H1 (cell line): ENCODE measurements at regions not wholly inside any gene's neighbourhood (a gene's known extent, or its start where the extent isn't known, plus 50 kb on each side); places are given as distances from the start of the nearest gene placed in this dataset.

Experiments
- CTCF ChIA-PET: fragments of 300-600 bp; sonication (Branson Sonifier 250); formaldehyde crosslinking; loops from one replicate; lab custom pipeline; 2021; ENCODE audit not compliant: partially characterized antibody; lab: Charles Lee
- POLR2A ChIA-PET: fragments of 300-600 bp; sonication (Branson Sonifier 250); formaldehyde crosslinking; loops from one replicate; lab custom pipeline; 2021; ENCODE audit warnings: inconsistent platforms; ENCODE audit not compliant: partially characterized antibody; lab: Charles Lee
- DNase-seq, 2 experiments: peaks; one replicate each; pipeline versions ENCODE4 v3.0.0 to v3.0.0-alpha.2; 2010 to 2022; ENCODE audit warnings: low spot score in 2 of 2, low read depth in 1 of 2, mixed read lengths in 1 of 2
- FAIRE-seq: peaks from 2 replicates; lab custom pipeline; 2011; peaks lifted over from hg19 to GRCh38; lab: Jason Lieb, UNC
- H2AFZ ChIP-seq: 2 replicates; pipeline ENCODE4 v1.8.1; 2012; ENCODE audit warnings: low read length, inconsistent platforms
- H2AK5ac ChIP-seq: 2 replicates; pipeline ENCODE4 v1.6.1; 2013; ENCODE audit warnings: low read depth, low read length
- H2BK120ac ChIP-seq: replicated peaks from 2 replicates; pipeline ENCODE3; 2013; ENCODE audit warnings: low read depth, low read length, inconsistent platforms
- H2BK12ac ChIP-seq: 2 replicates; pipeline ENCODE4 v1.6.1; 2013; ENCODE audit warnings: low read depth, low read length
- H2BK15ac ChIP-seq: 2 replicates; pipeline ENCODE4 v1.6.1; 2013; ENCODE audit warnings: low read length
- H2BK20ac ChIP-seq: 2 replicates; pipeline ENCODE4 v1.6.1; 2013; ENCODE audit warnings: low read length
- H2BK5ac ChIP-seq: 2 replicates; pipeline ENCODE4 v1.6.1; 2013; ENCODE audit warnings: low read depth, low read length
- H3K14ac ChIP-seq: 2 replicates; pipeline ENCODE4 v1.6.1; 2013; ENCODE audit warnings: inconsistent platforms; ENCODE audit not compliant: insufficient read length
- H3K18ac ChIP-seq: 2 replicates; pipeline ENCODE4 v1.6.1; 2013; ENCODE audit warnings: low read length; ENCODE audit errors: extremely low read depth
- H3K23ac ChIP-seq: 2 replicates; pipeline ENCODE4 v1.6.1; 2013; ENCODE audit warnings: inconsistent platforms; ENCODE audit not compliant: insufficient read length
- H3K23me2 ChIP-seq: 2 replicates; pipeline ENCODE4 v1.6.1; 2013; ENCODE audit warnings: low read depth, low read length
- H3K27ac ChIP-seq: 2 replicates; pipeline ENCODE4 v1.6.1; 2011; ENCODE audit warnings: low read depth, low read length, inconsistent platforms
- H3K27me3 ChIP-seq, 4 experiments: replicated peaks in 1 of 4; 1 replicate in 1 of 4; 2 replicates in 3 of 4; pipeline versions ENCODE4 v1.6.1 to v1.8.1; 2011 to 2013; ENCODE audit warnings: low read length in 3 of 4, mild to moderate bottlenecking in 3 of 4, inconsistent platforms in 2 of 4, mixed read lengths in 2 of 4, moderate library complexity in 1 of 4; ENCODE audit not compliant: control insufficient read depth in 3 of 4, insufficient read depth in 3 of 4; ENCODE audit errors: extremely low read depth in 1 of 4
- H3K36me3 ChIP-seq, 4 experiments: 2 replicates each; pipeline versions ENCODE4 v1.6.1 to v1.8.1; 2011 to 2013; ENCODE audit warnings: mild to moderate bottlenecking in 4 of 4, low read length in 3 of 4, moderate library complexity in 2 of 4, control low read depth in 1 of 4, inconsistent platforms in 1 of 4; ENCODE audit not compliant: insufficient read depth in 4 of 4, control insufficient read depth in 2 of 4
- H3K4ac ChIP-seq: replicated peaks from 2 replicates; pipeline ENCODE3; 2013; ENCODE audit warnings: low read length, low read depth, mixed read lengths, inconsistent platforms; ENCODE audit not compliant: insufficient read length
- H3K4me1 ChIP-seq, 4 experiments: replicated peaks in 1 of 4; 1 replicate in 1 of 4; 2 replicates in 3 of 4; pipeline versions ENCODE4 v1.6.1 to v1.8.1; 2011 to 2013; ENCODE audit warnings: low read length in 3 of 4, inconsistent platforms in 2 of 4, mixed read lengths in 1 of 4; ENCODE audit not compliant: insufficient read depth in 4 of 4, control insufficient read depth in 3 of 4
- H3K4me2 ChIP-seq, 2 experiments: 2 replicates each; pipeline versions ENCODE4 v1.6.1 to v1.8.1; 2011 to 2013; ENCODE audit warnings: low read depth in 2 of 2, low read length in 2 of 2, control low read depth in 1 of 2, inconsistent platforms in 1 of 2, mild to moderate bottlenecking in 1 of 2; ENCODE audit not compliant: insufficient read depth in 1 of 2
- H3K4me3 ChIP-seq, 4 experiments: fragments of 200-600, 300-600 bp in 1 of 4; sonication (generic), shearing (Covaris generic), sonication (Bioruptor Twin) in 1 of 4; 2 replicates each; pipeline versions ENCODE4 v1.5.1 to v1.8.1; 2011 to 2016; ENCODE audit warnings: low read length in 4 of 4, low read depth in 3 of 4, control low read depth in 2 of 4, inconsistent platforms in 2 of 4, mild to moderate bottlenecking in 2 of 4, mixed read lengths in 1 of 4, moderate library complexity in 1 of 4; ENCODE audit not compliant: insufficient read depth in 2 of 4; ENCODE audit errors: extremely low read depth in 1 of 4
- H3K56ac ChIP-seq: replicated peaks from 2 replicates; pipeline ENCODE3; 2013; ENCODE audit warnings: low read depth, mild to moderate bottlenecking, mixed read lengths, low read length, inconsistent platforms; ENCODE audit not compliant: insufficient read length
- H3K79me1 ChIP-seq: 2 replicates; pipeline ENCODE4 v1.6.1; 2013; ENCODE audit warnings: low read depth, low read length, control low read depth
- H3K79me2 ChIP-seq, 2 experiments: 2 replicates each; pipeline versions ENCODE4 v1.6.1 to v1.8.1; 2012 to 2013; ENCODE audit warnings: low read length in 2 of 2, mild to moderate bottlenecking in 2 of 2, inconsistent platforms in 1 of 2; ENCODE audit not compliant: insufficient read depth in 2 of 2, control insufficient read depth in 1 of 2
- H3K9ac ChIP-seq, 4 experiments: replicated peaks in 1 of 4; 1 replicate in 1 of 4; 2 replicates in 3 of 4; pipeline versions ENCODE4 v1.6.1 to v1.8.1; 2011 to 2013; ENCODE audit warnings: low read depth in 3 of 4, low read length in 3 of 4, control low read depth in 2 of 4, mild to moderate bottlenecking in 2 of 4, moderate library complexity in 2 of 4, inconsistent platforms in 1 of 4; ENCODE audit errors: extremely low read depth in 1 of 4
- H3K9me3 ChIP-seq, 2 experiments: 2 replicates each; pipeline versions ENCODE4 v1.6.1 to v1.8.1; 2012 to 2013; ENCODE audit warnings: mild to moderate bottlenecking in 2 of 2, moderate library complexity in 2 of 2, control low read depth in 1 of 2, inconsistent platforms in 1 of 2, low read depth in 1 of 2, low read length in 1 of 2, mixed read lengths in 1 of 2; ENCODE audit not compliant: insufficient read depth in 2 of 2
- H4K20me1 ChIP-seq, 2 experiments: replicated peaks in 1 of 2; 2 replicates each; pipeline versions ENCODE3 to v1.8.1; 2011 to 2013; ENCODE audit warnings: inconsistent platforms in 2 of 2, low read length in 2 of 2, mild to moderate bottlenecking in 1 of 2; ENCODE audit not compliant: insufficient read depth in 2 of 2, control insufficient read depth in 1 of 2
- H4K5ac ChIP-seq: 2 replicates; pipeline ENCODE4 v1.6.1; 2013; ENCODE audit warnings: low read length, low read depth, mixed read lengths, inconsistent platforms; ENCODE audit not compliant: insufficient read length
- H4K8ac ChIP-seq: 2 replicates; pipeline ENCODE4 v1.8.0; 2013; ENCODE audit warnings: mild to moderate bottlenecking, moderate library complexity, low read length, inconsistent platforms; ENCODE audit not compliant: insufficient read depth; ENCODE audit errors: extremely low read depth
- H4K91ac ChIP-seq: replicated peaks from 2 replicates; pipeline ENCODE3; 2013; ENCODE audit warnings: low read length, mixed read lengths, inconsistent platforms; ENCODE audit not compliant: insufficient read length
- ASH2L ChIP-seq: fragments of 200-600, 300-600 bp; sonication (generic); IDR thresholded peaks from one replicate; pipeline ENCODE4 v1.7.1; 2017; ENCODE audit warnings: low read length
- BACH1 ChIP-seq: IDR thresholded peaks from 2 replicates; pipeline ENCODE4 v1.6.1; 2012; ENCODE audit warnings: low read length, improper control_type of control experiment
- CBX5 ChIP-seq: fragments of 300-800, 300-1000 bp; sonication (generic); IDR thresholded peaks from 2 replicates; pipeline ENCODE4 v1.7.1; 2016; ENCODE audit warnings: antibody characterized with exemption, low read length, low read depth
- CHD1 ChIP-seq: IDR thresholded peaks from 2 replicates; pipeline ENCODE4 v1.6.1; 2012; ENCODE audit warnings: low read depth, low read length, improper control_type of control experiment
- CTCF ChIP-seq, 3 experiments: IDR thresholded peaks; 1 replicate in 2 of 3; 2 replicates in 1 of 3; pipeline versions ENCODE4 v1.5.1 to v1.6.1; 2011; ENCODE audit warnings: low read length in 3 of 3, mild to moderate bottlenecking in 3 of 3, inconsistent platforms in 2 of 3, low read depth in 1 of 3, moderate library complexity in 1 of 3; ENCODE audit not compliant: insufficient read depth in 1 of 3; ENCODE audit errors: control extremely low read depth in 1 of 3
- MAX ChIP-seq: IDR thresholded peaks from 2 replicates; pipeline ENCODE4 v1.6.1; 2012; ENCODE audit warnings: inconsistent platforms
- RNF2 ChIP-seq: fragments of 200-900, 300-1000 bp; sonication (generic); IDR thresholded peaks from 2 replicates; pipeline ENCODE4 v1.7.1; 2016; ENCODE audit warnings: borderline replicate concordance, low read depth, mild to moderate bottlenecking, antibody characterized with exemption, low read length; ENCODE audit not compliant: poor library complexity, severe bottlenecking; ENCODE audit errors: missing control alignments
- SIRT6 ChIP-seq: IDR thresholded peaks from one replicate; pipeline ENCODE4 v1.7.1; 2012; ENCODE audit warnings: low read length, inconsistent platforms
- TCF12 ChIP-seq: IDR thresholded peaks from 2 replicates; pipeline ENCODE4 v1.6.1; 2011; ENCODE audit warnings: low read depth, mild to moderate bottlenecking, low read length
- TEAD4 ChIP-seq: IDR thresholded peaks from 2 replicates; pipeline ENCODE4 v1.6.1; 2012; ENCODE audit warnings: low read depth, low read length, inconsistent platforms, mixed read lengths
- USF2 ChIP-seq: IDR thresholded peaks from 2 replicates; pipeline ENCODE4 v1.6.1; 2011; ENCODE audit warnings: low read length, improper control_type of control experiment
- WGBS, 2 experiments: shearing (Covaris generic) in 1 of 2; methylation state at CpG; one replicate each; pipeline versions ENCODE4 v1.1.6 to v1.1.7; 2013 to 2015; ENCODE audit warnings: low lambda C conversion rate in 2 of 2, mixed read lengths in 2 of 2, inconsistent platforms in 1 of 2, low coverage in 1 of 2, missing lambda C conversion rate in 1 of 2; ENCODE audit not compliant: insufficient replicate concordance in 2 of 2, insufficient coverage in 1 of 2, insufficient read length in 1 of 2; ENCODE audit errors: extremely low coverage in 1 of 2, missing lambda C conversion rate in 1 of 2; 5-methylcytosine and 5-hydroxymethylcytosine counted together

GRCh38 chr16:51507286-51507685, 356.2 kb upstream of the SALL1 start:
- H3K23ac ChIP-seq, result no peak overlapping the region
- no peak overlapping the region for H3K56ac ChIP-seq
- no peak overlapping the region for H3K14ac ChIP-seq
- no peak overlapping the region for H2AFZ ChIP-seq
- H2BK120ac ChIP-seq, result no peak overlapping the region
- no peak overlapping the region for H3K27ac ChIP-seq
- H2BK12ac ChIP-seq, result no peak overlapping the region
- H3K18ac ChIP-seq, result no peak overlapping the region
- 88% methylated on average over 4 of the region's 4 CpGs; no CpG with 5 or more reads in 1 of the 2 experiments for WGBS, 2 experiments
- no peaks in the 10 kb centered on the region for H3K27me3 ChIP-seq
- H3K36me3 ChIP-seq, result no peaks in the 10 kb centered on the region
- H3K23me2 ChIP-seq, result no peaks in the 10 kb centered on the region
- no peak overlapping the region for H2BK15ac ChIP-seq
- no peaks in the 10 kb centered on the region for H4K20me1 ChIP-seq
- FAIRE-seq (no peak), DNase-seq (no peak)
- ChIA-PET CTCF (interaction anchor here (0.6 kb wide), 1 partner anchor 10 kb away, joined by 3 read pairs; no protein-coding TSS in a partner anchor), POLR2A (no interaction called here)
- no peak overlapping the region for H4K91ac ChIP-seq
- no peak for TF ChIP-seq RNF2
- no peak for TF ChIP-seq CTCF (IDR thresholded peaks at IDR 0.05; ENCODE audit: control extremely low read depth in 1 of 3, insufficient read depth in 1 of 3, low read depth in 1 of 3, low read length in 3 of 3)
- TF ChIP-seq SIRT6, result no peak
- TF ChIP-seq MAX, result no peak
- no peak for TF ChIP-seq CBX5
- TF ChIP-seq TCF12, result no peak
- TF ChIP-seq CHD1, result no peak
- no peak for TF ChIP-seq TEAD4
- no peak for TF ChIP-seq ASH2L
- TF ChIP-seq USF2, result no peak
- no peak for TF ChIP-seq BACH1
- no peaks in the 10 kb centered on the region for H3K79me1 ChIP-seq
- H2BK5ac ChIP-seq, result no peak overlapping the region
- H2BK20ac ChIP-seq, result no peak overlapping the region
- H3K79me2 ChIP-seq, result no peaks in the 10 kb centered on the region
- peaks cover 3 to 6% of the 10 kb centered on the region in 2 experiments; a peak in 3 of 4 replicates for H3K9me3 ChIP-seq
- no peaks in the 10 kb centered on the region for H3K4me1 ChIP-seq
- H4K8ac ChIP-seq, result no peak overlapping the region
- H2AK5ac ChIP-seq, result no peak overlapping the region
- H3K4me2 ChIP-seq, result no peak overlapping the region
- no peak overlapping the region for H3K4me3 ChIP-seq
- no peak overlapping the region for H4K5ac ChIP-seq
- H3K9ac ChIP-seq, result no peak overlapping the region
- no peak overlapping the region for H3K4ac ChIP-seq
